WTC11 (cell line): ENCODE measurements at regions not wholly inside any gene's neighbourhood (a gene's known extent, or its start where the extent isn't known, plus 50 kb on each side); places are given as distances from the start of the nearest gene placed in this dataset.

Experiments
- ATAC-seq: fragments of 200-7000 bp; cut with Tn5 transposase; 2 replicates; pipeline ENCODE4 v1.10.0; 2021; ENCODE audit warnings: mild to moderate bottlenecking, moderate library complexity
- CTCF ChIA-PET: fragments of 300-600 bp; sonication (Branson Sonifier 250); formaldehyde crosslinking; loops from one replicate; lab custom pipeline; 2021; ENCODE audit warnings: antibody characterized with exemption; lab: Charles Lee
- POLR2A ChIA-PET: fragments of 350-600 bp; sonication (Branson Sonifier 250); formaldehyde crosslinking; loops from one replicate; lab custom pipeline; 2021; ENCODE audit warnings: antibody characterized with exemption; lab: Charles Lee
- DNase-seq: peaks from one replicate; pipeline ENCODE4 v3.0.0; 2021; ENCODE audit warnings: low spot score
- H3K27ac Mint-ChIP-seq: 2 replicates; pipeline ENCODE4 v1.8.0; 2021; ENCODE audit warnings: mixed read lengths
- H3K27me3 Mint-ChIP-seq: 2 replicates; pipeline ENCODE4 v1.8.0; 2021; ENCODE audit warnings: low read depth, mild to moderate bottlenecking, moderate library complexity, mixed read lengths
- H3K36me3 Mint-ChIP-seq: 2 replicates; pipeline ENCODE4 v1.8.0; 2021; ENCODE audit warnings: mixed read lengths
- H3K4me1 Mint-ChIP-seq: 2 replicates; pipeline ENCODE4 v1.8.0; 2022; ENCODE audit warnings: mixed read lengths
- H3K4me3 Mint-ChIP-seq: 2 replicates; pipeline ENCODE4 v1.8.0; 2021; ENCODE audit warnings: mild to moderate bottlenecking, moderate library complexity, mixed read lengths
- H3K9me3 Mint-ChIP-seq: 2 replicates; pipeline ENCODE4 v1.8.0; 2021; ENCODE audit warnings: mixed read lengths
- ATF2 ChIP-seq: sonication (generic); formaldehyde crosslinking; IDR thresholded peaks from 2 replicates; pipeline ENCODE4 v1.8.1; 2022; ENCODE audit warnings: low read depth, missing genetic modification reagents, borderline replicate concordance
- EMX1 ChIP-seq: fragments of 250-450 bp; sonication (Bioruptor Pico); IDR thresholded peaks from 2 replicates; pipeline ENCODE4 v1.8.0; 2021; ENCODE audit warnings: mild to moderate bottlenecking
- HMGXB4 ChIP-seq: sonication (generic); formaldehyde crosslinking; IDR thresholded peaks from 2 replicates; pipeline ENCODE4 v1.8.1; 2023; ENCODE audit warnings: mild to moderate bottlenecking, moderate library complexity, missing genetic modification reagents
- IRF1 ChIP-seq: sonication (generic); formaldehyde crosslinking; IDR thresholded peaks from 2 replicates; pipeline ENCODE4 v1.8.0; 2023; ENCODE audit warnings: missing genetic modification reagents
- KAT7 ChIP-seq: sonication (generic); formaldehyde crosslinking; IDR thresholded peaks from 2 replicates; pipeline ENCODE4 v1.8.1; 2023; ENCODE audit warnings: missing genetic modification reagents, mild to moderate bottlenecking, borderline replicate concordance
- MAX ChIP-seq: sonication (generic); formaldehyde crosslinking; IDR thresholded peaks from 2 replicates; pipeline ENCODE4 v1.8.0; 2022; ENCODE audit warnings: mild to moderate bottlenecking, missing genetic modification reagents
- NFE2L1 ChIP-seq: sonication (generic); formaldehyde crosslinking; IDR thresholded peaks from 2 replicates; pipeline ENCODE4 v1.8.1; 2023; ENCODE audit warnings: missing genetic modification reagents
- NFYB ChIP-seq: sonication (generic); formaldehyde crosslinking; conservative IDR thresholded peaks from 2 replicates; pipeline ENCODE4 v1.8.0; 2022; ENCODE audit warnings: low read depth, missing genetic modification reagents
- SMAD4 ChIP-seq: sonication (generic); formaldehyde crosslinking; IDR thresholded peaks from 2 replicates; pipeline ENCODE4 v1.8.0; 2022; ENCODE audit warnings: mild to moderate bottlenecking, missing genetic modification reagents
- TEAD1 ChIP-seq: sonication (generic); formaldehyde crosslinking; IDR thresholded peaks from 2 replicates; pipeline ENCODE4 v1.8.0; 2022; ENCODE audit warnings: mild to moderate bottlenecking, missing genetic modification reagents
- USF2 ChIP-seq: sonication (generic); formaldehyde crosslinking; IDR thresholded peaks from 2 replicates; pipeline ENCODE4 v1.8.1; 2023; ENCODE audit warnings: mild to moderate bottlenecking, missing genetic modification reagents, moderate library complexity
- ZBTB43 ChIP-seq: sonication (generic); formaldehyde crosslinking; IDR thresholded peaks from 2 replicates; pipeline ENCODE4 v1.8.1; 2023; ENCODE audit warnings: mild to moderate bottlenecking, missing genetic modification reagents
- ZMAT4 ChIP-seq: fragments of 250-450 bp; sonication (Bioruptor Pico); IDR thresholded peaks from 2 replicates; pipeline ENCODE4 v1.9.0; 2021; ENCODE audit warnings: mild to moderate bottlenecking
- ZNF138 ChIP-seq: sonication (generic); formaldehyde crosslinking; conservative IDR thresholded peaks from 2 replicates; pipeline ENCODE4 v1.8.1; 2022; ENCODE audit warnings: mild to moderate bottlenecking, moderate library complexity, missing genetic modification reagents
- ZNF532 ChIP-seq: fragments of 250-450 bp; sonication (Bioruptor Pico); IDR thresholded peaks from 2 replicates; pipeline ENCODE4 v1.9.0; 2021; ENCODE audit warnings: mild to moderate bottlenecking, borderline replicate concordance

- TF ChIP-seq USF2: no peak
- no peak for TF ChIP-seq ZMAT4
- no peak for TF ChIP-seq EMX1
- TF ChIP-seq MAX (CRISPR knock-in tag): no peak
- TF ChIP-seq, all 79 proteins: peak for 0
Measured at GRCh38 chr5:61966296-61966955, 339.6 kb upstream of the KIF2A start (continued).

- ChIA-PET CTCF (interaction anchor here (1.4 kb wide), 1 partner anchor 177 kb away, joined by 4 read pairs; no protein-coding TSS in a partner anchor), POLR2A (no interaction called here)
- ATAC-seq (peak; percentile 28; the same call in 1 of the 2 replicates), DNase-seq (no peak)
- TF ChIP-seq KAT7 (CRISPR knock-in tag): no peak
- TF ChIP-seq ATF2 (CRISPR knock-in tag): no peak
- TF ChIP-seq HMGXB4 (CRISPR knock-in tag): no peak
- no peak for TF ChIP-seq ZNF138 (CRISPR knock-in tag)
- TF ChIP-seq ZBTB43 (CRISPR knock-in tag): no peak
- TF ChIP-seq NFE2L1 (CRISPR knock-in tag): no peak
- TF ChIP-seq TEAD1 (CRISPR knock-in tag): no peak
- TF ChIP-seq SMAD4 (CRISPR knock-in tag): no peak
- no peak for TF ChIP-seq ZNF532 (CRISPR knock-in tag)
- TF ChIP-seq IRF1 (CRISPR knock-in tag): no peak
- no peak for TF ChIP-seq NFYB (CRISPR knock-in tag)
- H3K4me3 Mint-ChIP-seq: no peak overlapping the region
- H3K27me3 Mint-ChIP-seq: no peaks in the 10 kb centered on the region; the same call in 1 of the 2 replicates
- no peaks in the 10 kb centered on the region for H3K9me3 Mint-ChIP-seq
- peaks cover 14% of the 10 kb centered on the region for H3K4me1 Mint-ChIP-seq
- no peak overlapping the region for H3K27ac Mint-ChIP-seq
- H3K36me3 Mint-ChIP-seq: no peaks in the 10 kb centered on the region
Measured at GRCh38 chr5:61966997-61967396, 339.0 kb upstream of the KIF2A start.
